GM23338 (cell line): ENCODE measurements at regions not wholly inside any gene's neighbourhood (a gene's known extent, or its start where the extent isn't known, plus 50 kb on each side); places are given as distances from the start of the nearest gene placed in this dataset.

ENCODE experiments used
- ATAC-seq: fragments of 200-7000 bp; cut with Tn5 transposase; 3 replicates; pipeline ENCODE4 v1.9.1; 2020
- DNase-seq: peaks from one replicate; pipeline ENCODE4 v3.0.0-alpha.2; 2015; ENCODE audit warnings: low spot score
- H2AFZ ChIP-seq: fragments of 200-600 bp; sonication (generic); 2 replicates; pipeline ENCODE4 v1.8.0; 2016; ENCODE audit warnings: antibody characterized with exemption, mild to moderate bottlenecking, moderate library complexity
- H3F3A ChIP-seq: fragments of 200-600 bp; sonication (generic); replicated peaks from 2 replicates; pipeline ENCODE4 v1.8.0; 2017; ENCODE audit warnings: antibody characterized with exemption, mixed run types, low read depth
- H3K27ac ChIP-seq: fragments of 200-600 bp; sonication (generic); 2 replicates; pipeline ENCODE4 v1.6.1; 2016; ENCODE audit warnings: low read depth
- H3K27me3 ChIP-seq: fragments of 200-600 bp; sonication (generic); 2 replicates; pipeline ENCODE4 v1.8.0; 2016; ENCODE audit warnings: mild to moderate bottlenecking, mixed run types, moderate library complexity; ENCODE audit not compliant: insufficient read depth
- H3K36me3 ChIP-seq: fragments of 200-600 bp; sonication (generic); 2 replicates; pipeline ENCODE4 v1.8.0; 2016; ENCODE audit warnings: mild to moderate bottlenecking; ENCODE audit not compliant: insufficient read depth
- H3K4me1 ChIP-seq: fragments of 200-600 bp; sonication (generic); 2 replicates; pipeline ENCODE4 v1.8.0; 2016; ENCODE audit warnings: mild to moderate bottlenecking, moderate library complexity; ENCODE audit not compliant: insufficient read depth
- H3K4me2 ChIP-seq: fragments of 200-600 bp; sonication (generic); 2 replicates; pipeline ENCODE4 v1.7.1; 2017; ENCODE audit warnings: mixed run types
- H3K4me3 ChIP-seq: fragments of 200-600 bp; sonication (generic); 2 replicates; pipeline ENCODE4 v1.6.1; 2016; ENCODE audit warnings: mixed run types
- H3K79me2 ChIP-seq: fragments of 200-600 bp; sonication (generic); replicated peaks from 2 replicates; pipeline ENCODE4 v1.8.0; 2017; ENCODE audit warnings: mild to moderate bottlenecking; ENCODE audit not compliant: insufficient read depth
- H3K9me2 ChIP-seq: fragments of 200-600 bp; sonication (generic); 2 replicates; pipeline ENCODE4 v1.8.0; 2017; ENCODE audit not compliant: insufficient read depth
- H4K20me1 ChIP-seq: fragments of 200-600 bp; sonication (generic); replicated peaks from 2 replicates; pipeline ENCODE4 v1.8.0; 2017; ENCODE audit warnings: mild to moderate bottlenecking; ENCODE audit not compliant: insufficient read depth
- H3K27ac Mint-ChIP-seq: 2 replicates; pipeline ENCODE4 v1.8.0; 2020; ENCODE audit warnings: inconsistent platforms, mild to moderate bottlenecking, moderate library complexity, mixed read lengths
- H3K27me3 Mint-ChIP-seq: 3 replicates; pipeline ENCODE4 v1.8.0; 2022; ENCODE audit warnings: low read depth, mild to moderate bottlenecking, moderate library complexity, mixed read lengths, inconsistent platforms; ENCODE audit not compliant: insufficient read depth, poor library complexity
- H3K36me3 Mint-ChIP-seq: 3 replicates; pipeline ENCODE4 v1.8.0; 2021; ENCODE audit warnings: low read depth, mild to moderate bottlenecking, inconsistent platforms, moderate library complexity, mixed read lengths
- H3K4me1 Mint-ChIP-seq: 3 replicates; pipeline ENCODE4 v1.8.0; 2020; ENCODE audit warnings: mild to moderate bottlenecking, inconsistent platforms, mixed read lengths
- H3K4me3 Mint-ChIP-seq: 3 replicates; pipeline ENCODE4 v1.8.0; 2021; ENCODE audit warnings: moderate library complexity, mild to moderate bottlenecking, inconsistent platforms, mixed read lengths
- H3K9me3 Mint-ChIP-seq: 3 replicates; pipeline ENCODE4 v1.8.0; 2020; ENCODE audit warnings: moderate library complexity, mild to moderate bottlenecking, inconsistent platforms, mixed read lengths
- CREB1 ChIP-seq: fragments of 250-450 bp; sonication (Bioruptor Pico); IDR thresholded peaks from 2 replicates; pipeline ENCODE4 v1.5.0; 2020; ENCODE audit warnings: low read depth, mild to moderate bottlenecking, moderate library complexity
- CTCF ChIP-seq, 2 experiments: fragments of 200-600 bp in 1 of 2; sonication (generic) in 1 of 2; conservative IDR thresholded peaks; 2 replicates each; pipeline versions ENCODE4 v1.5.1 to v1.6.1; 2016 to 2017; ENCODE audit warnings: antibody characterized with exemption in 2 of 2, low read depth in 2 of 2, mild to moderate bottlenecking in 2 of 2, moderate library complexity in 1 of 2
- ETS1 ChIP-seq: IDR thresholded peaks from 2 replicates; pipeline ENCODE4 v1.6.1; 2016; ENCODE audit warnings: antibody characterized with exemption
- EZH2 ChIP-seq: fragments of 200-600 bp; sonication (generic); IDR thresholded peaks from one replicate; pipeline ENCODE4 v1.8.0; 2017; ENCODE audit warnings: antibody characterized with exemption, mild to moderate bottlenecking, low read depth; ENCODE audit not compliant: unreplicated experiment
- EZH2phosphoT487 ChIP-seq: fragments of 200-600 bp; sonication (generic); IDR thresholded peaks from one replicate; pipeline ENCODE4 v1.8.1; 2018; ENCODE audit warnings: antibody characterized with exemption; ENCODE audit not compliant: unreplicated experiment
- JUNB ChIP-seq: IDR thresholded peaks from one replicate; pipeline ENCODE4 v1.6.1; 2016; ENCODE audit warnings: antibody characterized with exemption; ENCODE audit not compliant: unreplicated experiment
- NANOG ChIP-seq: IDR thresholded peaks from 2 replicates; pipeline ENCODE4 v1.6.1; 2016; ENCODE audit warnings: antibody characterized with exemption, borderline replicate concordance
- POLR2AphosphoS5 ChIP-seq: IDR thresholded peaks from 2 replicates; pipeline ENCODE4 v1.6.1; 2016; ENCODE audit warnings: antibody characterized with exemption, low read depth
- REST ChIP-seq: IDR thresholded peaks from one replicate; pipeline ENCODE4 v1.6.1; 2018; ENCODE audit warnings: antibody characterized with exemption; ENCODE audit not compliant: unreplicated experiment
- STAT1 ChIP-seq: IDR thresholded peaks from one replicate; pipeline ENCODE4 v1.6.1; 2016; ENCODE audit warnings: antibody characterized with exemption; ENCODE audit not compliant: unreplicated experiment
- ZNF114 ChIP-seq: fragments of 250-450 bp; sonication (Bioruptor Pico); IDR thresholded peaks from 2 replicates; pipeline ENCODE4 v1.5.0; 2020; ENCODE audit warnings: mild to moderate bottlenecking, moderate library complexity
- ZNF331 ChIP-seq: fragments of 250-450 bp; sonication (Bioruptor Pico); IDR thresholded peaks from 2 replicates; pipeline ENCODE4 v1.5.0; 2020; ENCODE audit warnings: low read depth, mild to moderate bottlenecking, moderate library complexity
- ZNF462 ChIP-seq: fragments of 250-450 bp; sonication (Bioruptor Pico); IDR thresholded peaks from 2 replicates; pipeline ENCODE4 v1.5.0; 2020; ENCODE audit warnings: mild to moderate bottlenecking, moderate library complexity

- TF ChIP-seq ZNF462 (CRISPR knock-in tag) = no peak
Measured at GRCh38 chr2:120822933-120823332, 87.3 kb downstream of the GLI2 start (continued).

GRCh38 chr2:120823551-120823950 lies 87.9 kb downstream of the GLI2 start:
- Mint-ChIP-seq H3K27ac (no peak overlapping the region), H3K4me3 (no peak overlapping the region), H3K4me1 (peaks cover 85% of the 10 kb centered on the region), H3K27me3 (peaks cover 1% of the 10 kb centered on the region), H3K36me3 (peaks cover 3% of the 10 kb centered on the region; the same call in 1 of the 3 replicates), H3K9me3 (no peaks in the 10 kb centered on the region)
- no peak for DNase-seq
- H3K9me2 ChIP-seq = no peaks in the 10 kb centered on the region
- no peak overlapping the region for H2AFZ ChIP-seq
- H3K4me2 ChIP-seq = no peak overlapping the region
- H3K36me3 ChIP-seq = no peaks in the 10 kb centered on the region
- H3K4me1 ChIP-seq = peaks cover 62% of the 10 kb centered on the region
- H3K4me3 ChIP-seq = no peak overlapping the region
- H3K27me3 ChIP-seq = no peaks in the 10 kb centered on the region
- peaks cover 3% of the 10 kb centered on the region; the same call in 1 of the 2 replicates for H3F3A ChIP-seq
- peaks cover 28% of the 10 kb centered on the region for H4K20me1 ChIP-seq
- no peak overlapping the region for H3K27ac ChIP-seq
- peaks cover 79% of the 10 kb centered on the region for H3K79me2 ChIP-seq
- ATAC-seq = no peak
- no peak for TF ChIP-seq POLR2AphosphoS5
- TF ChIP-seq EZH2 = no peak
- no peak for TF ChIP-seq ZNF331 (CRISPR knock-in tag)
- no peak for TF ChIP-seq ZNF114
- no peak for TF ChIP-seq ETS1
- no peak for TF ChIP-seq CTCF (conservative IDR thresholded peaks at IDR 0.05; ENCODE audit: low read depth in 2 of 2)
- TF ChIP-seq NANOG = no peak
- no peak for TF ChIP-seq STAT1
- no peak for TF ChIP-seq JUNB
- TF ChIP-seq CREB1 (CRISPR knock-in tag) = no peak
- no peak for TF ChIP-seq EZH2phosphoT487
- TF ChIP-seq REST = no peak
